OCI-LY3 (cell line): ENCODE measurements at regions not wholly inside any gene's neighbourhood (a gene's known extent, or its start where the extent isn't known, plus 50 kb on each side); places are given as distances from the start of the nearest gene placed in this dataset.

ENCODE experiments used
- H2AFZ ChIP-seq: fragments of 200-600, 300-600 bp; shearing (Covaris generic); 2 replicates; pipeline ENCODE4 v1.6.0; 2014; ENCODE audit warnings: antibody characterized with exemption, low read depth, low read length
- H3K27ac ChIP-seq: fragments of 200-600, 300-600 bp; sonication (generic); 2 replicates; pipeline ENCODE4 v1.5.1; 2014; ENCODE audit warnings: mild to moderate bottlenecking, low read length, moderate library complexity, mixed read lengths
- H3K27me3 ChIP-seq: fragments of 200-600, 300-600 bp; sonication (generic); 2 replicates; pipeline ENCODE4 v1.6.1; 2014; ENCODE audit warnings: low read depth, low read length, mixed read lengths
- H3K36me3 ChIP-seq: fragments of 200-600, 300-600 bp; sonication (generic); replicated peaks from 2 replicates; pipeline ENCODE3; 2014; ENCODE audit warnings: low read depth, low read length, mixed read lengths
- H3K4me1 ChIP-seq: fragments of 300-600, 200-600 bp; sonication (generic); 2 replicates; pipeline ENCODE4 v1.6.1; 2014; ENCODE audit warnings: low read length, mixed read lengths
- H3K4me2 ChIP-seq: fragments of 200-600, 300-600 bp; sonication (generic); 2 replicates; pipeline ENCODE4 v1.6.1; 2014; ENCODE audit warnings: low read length, mixed read lengths
- H3K4me3 ChIP-seq: fragments of 300-600, 200-600 bp; sonication (generic); 2 replicates; pipeline ENCODE4 v1.5.1; 2014; ENCODE audit warnings: antibody characterized with exemption, mild to moderate bottlenecking, low read length, moderate library complexity
- H3K79me2 ChIP-seq: fragments of 300-600, 200-600 bp; shearing (Covaris generic); 2 replicates; pipeline ENCODE4 v1.6.1; 2014; ENCODE audit warnings: mild to moderate bottlenecking, low read length, mixed read lengths
- H3K9ac ChIP-seq: fragments of 300-600, 200-600 bp; shearing (Covaris generic); 2 replicates; pipeline ENCODE4 v1.6.0; 2014; ENCODE audit warnings: mild to moderate bottlenecking, low read length, moderate library complexity
- H3K9me3 ChIP-seq: fragments of 200-600, 300-600 bp; shearing (Covaris generic); 2 replicates; pipeline ENCODE4 v1.6.1; 2014; ENCODE audit warnings: low read length, mixed read lengths; ENCODE audit not compliant: insufficient read depth
- H4K20me1 ChIP-seq: fragments of 200-600, 300-600 bp; sonication (generic); 2 replicates; pipeline ENCODE4 v1.6.1; 2016; ENCODE audit warnings: low read length, mixed read lengths; ENCODE audit not compliant: insufficient read depth
- CTCF ChIP-seq: fragments of 200-600, 300-600 bp; sonication (generic); IDR thresholded peaks from 2 replicates; pipeline ENCODE4 v1.5.1; 2014; ENCODE audit warnings: antibody characterized with exemption, low read length, low read depth
- EZH2phosphoT487 ChIP-seq: fragments of 200-600 bp; shearing (Covaris generic); IDR thresholded peaks from 2 replicates; pipeline ENCODE4 v1.6.1; 2018; ENCODE audit warnings: antibody characterized with exemption, mixed run types, low read depth

- Histone ChIP-seq H3K27ac (no peak overlapping the region), H3K4me2 (no peak overlapping the region), H3K9me3 (no peaks in the 10 kb centered on the region), H3K4me3 (no peak overlapping the region), H4K20me1 (no peaks in the 10 kb centered on the region), H3K79me2 (no peaks in the 10 kb centered on the region), H3K9ac (no peak overlapping the region), H3K27me3 (no peaks in the 10 kb centered on the region), H3K4me1 (no peaks in the 10 kb centered on the region), H3K36me3 (no peaks in the 10 kb centered on the region), H2AFZ (no peak overlapping the region)
- TF ChIP-seq EZH2phosphoT487 (no peak), CTCF (no peak)
These were observed 1049.6 kb downstream of the STIM2 start for GRCh38 chr4:27910227-27910626.

- no peaks in the 10 kb centered on the region for H3K4me1 ChIP-seq
- H3K4me3 ChIP-seq, result no peak overlapping the region
These were observed 1050.4 kb downstream of the STIM2 start for GRCh38 chr4:27911047-27911446.

GRCh38 chr4:27913738-27914137 is 1053.1 kb downstream of the STIM2 start:
- Histone ChIP-seq H3K79me2 (no peaks in the 10 kb centered on the region), H3K4me2 (no peak overlapping the region), H3K4me3 (no peak overlapping the region), H3K4me1 (no peaks in the 10 kb centered on the region), H3K9me3 (no peaks in the 10 kb centered on the region), H3K36me3 (no peaks in the 10 kb centered on the region), H4K20me1 (no peaks in the 10 kb centered on the region), H3K27me3 (no peaks in the 10 kb centered on the region), H3K27ac (no peak overlapping the region), H2AFZ (no peak overlapping the region), H3K9ac (no peak overlapping the region)
- TF ChIP-seq CTCF (no peak), EZH2phosphoT487 (no peak)

More at GRCh38 chr4:27911047-27911446, 1050.4 kb downstream of the STIM2 start:
- no peaks in the 10 kb centered on the region for H4K20me1 ChIP-seq
- no peaks in the 10 kb centered on the region for H3K36me3 ChIP-seq
- no peak overlapping the region for H3K9ac ChIP-seq
- H2AFZ ChIP-seq, result no peak overlapping the region
- no peak overlapping the region for H3K27ac ChIP-seq
- no peak overlapping the region for H3K4me2 ChIP-seq
- TF ChIP-seq EZH2phosphoT487 (no peak), CTCF (no peak)
- H3K79me2 ChIP-seq, result no peaks in the 10 kb centered on the region
- no peaks in the 10 kb centered on the region for H3K9me3 ChIP-seq
- H3K27me3 ChIP-seq, result no peaks in the 10 kb centered on the region

- H4K20me1 ChIP-seq, result no peaks in the 10 kb centered on the region
- H3K4me3 ChIP-seq, result no peak overlapping the region
- H2AFZ ChIP-seq, result no peak overlapping the region
- TF ChIP-seq EZH2phosphoT487 (no peak), CTCF (no peak)
- H3K9ac ChIP-seq, result no peak overlapping the region
- H3K79me2 ChIP-seq, result no peaks in the 10 kb centered on the region
- H3K36me3 ChIP-seq, result no peaks in the 10 kb centered on the region
- H3K4me2 ChIP-seq, result no peak overlapping the region
- H3K27me3 ChIP-seq, result no peaks in the 10 kb centered on the region
- H3K9me3 ChIP-seq, result no peaks in the 10 kb centered on the region
- H3K4me1 ChIP-seq, result no peaks in the 10 kb centered on the region
- no peak overlapping the region for H3K27ac ChIP-seq
These were observed 1055.2 kb downstream of the STIM2 start for GRCh38 chr4:27915822-27916221.
